ENCODE measurements at regions not wholly inside any gene's neighbourhood (a gene's known extent, or its start where the extent isn't known, plus 50 kb on each side); places are given as distances from the start of the nearest gene placed in this dataset.

DNA sequence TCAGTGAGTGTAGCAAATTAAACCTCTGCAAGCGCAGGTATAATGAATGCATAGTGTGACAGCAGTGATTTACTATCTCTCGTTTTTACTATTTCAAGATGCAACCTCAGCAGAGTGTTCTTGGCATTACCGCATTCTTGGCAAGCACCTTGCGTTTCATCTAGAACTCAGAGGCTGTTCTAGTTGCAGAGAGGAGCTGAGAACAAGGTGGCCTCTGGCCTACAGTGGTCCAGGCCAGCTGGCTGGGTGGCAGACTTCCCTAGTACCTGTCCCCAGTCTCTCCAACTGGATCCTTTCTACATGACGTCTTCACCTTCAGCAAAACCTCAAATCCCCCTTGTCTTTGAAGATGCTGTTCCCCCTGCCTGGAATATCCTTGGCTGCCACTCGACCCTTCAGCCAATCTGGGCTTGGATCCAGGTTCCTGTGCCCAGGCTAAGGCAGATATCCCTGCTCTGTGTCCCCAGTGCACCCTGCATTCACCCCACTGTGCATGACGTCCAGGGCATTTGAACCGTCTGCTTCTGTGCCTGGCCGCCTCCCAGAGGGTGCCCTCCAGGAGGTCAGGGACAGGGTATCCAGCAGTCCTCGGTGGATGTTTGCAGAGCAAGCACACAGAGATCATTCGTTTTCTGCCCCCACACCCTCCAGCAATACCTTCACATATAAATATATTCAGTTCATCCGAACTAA is 120.4 kb upstream of the CPEB4 start (continued):
- TF ChIP-seq, protein P1, sequence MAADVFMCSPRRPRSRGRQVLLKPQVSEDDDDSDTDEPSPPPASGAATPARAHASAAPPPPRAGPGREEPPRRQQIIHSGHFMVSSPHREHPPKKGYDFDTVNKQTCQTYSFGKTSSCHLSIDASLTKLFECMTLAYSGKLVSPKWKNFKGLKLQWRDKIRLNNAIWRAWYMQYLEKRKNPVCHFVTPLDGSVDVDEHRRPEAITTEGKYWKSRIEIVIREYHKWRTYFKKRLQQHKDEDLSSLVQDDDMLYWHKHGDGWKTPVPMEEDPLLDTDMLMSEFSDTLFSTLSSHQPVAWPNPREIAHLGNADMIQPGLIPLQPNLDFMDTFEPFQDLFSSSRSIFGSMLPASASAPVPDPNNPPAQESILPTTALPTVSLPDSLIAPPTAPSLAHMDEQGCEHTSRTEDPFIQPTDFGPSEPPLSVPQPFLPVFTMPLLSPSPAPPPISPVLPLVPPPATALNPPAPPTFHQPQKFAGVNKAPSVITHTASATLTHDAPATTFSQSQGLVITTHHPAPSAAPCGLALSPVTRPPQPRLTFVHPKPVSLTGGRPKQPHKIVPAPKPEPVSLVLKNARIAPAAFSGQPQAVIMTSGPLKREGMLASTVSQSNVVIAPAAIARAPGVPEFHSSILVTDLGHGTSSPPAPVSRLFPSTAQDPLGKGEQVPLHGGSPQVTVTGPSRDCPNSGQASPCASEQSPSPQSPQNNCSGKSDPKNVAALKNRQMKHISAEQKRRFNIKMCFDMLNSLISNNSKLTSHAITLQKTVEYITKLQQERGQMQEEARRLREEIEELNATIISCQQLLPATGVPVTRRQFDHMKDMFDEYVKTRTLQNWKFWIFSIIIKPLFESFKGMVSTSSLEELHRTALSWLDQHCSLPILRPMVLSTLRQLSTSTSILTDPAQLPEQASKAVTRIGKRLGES (CRISPR knock-in tag; IDR thresholded peaks at IDR 0.05; ENCODE audit: borderline replicate concordance): no peak
- TF ChIP-seq, protein P2, sequence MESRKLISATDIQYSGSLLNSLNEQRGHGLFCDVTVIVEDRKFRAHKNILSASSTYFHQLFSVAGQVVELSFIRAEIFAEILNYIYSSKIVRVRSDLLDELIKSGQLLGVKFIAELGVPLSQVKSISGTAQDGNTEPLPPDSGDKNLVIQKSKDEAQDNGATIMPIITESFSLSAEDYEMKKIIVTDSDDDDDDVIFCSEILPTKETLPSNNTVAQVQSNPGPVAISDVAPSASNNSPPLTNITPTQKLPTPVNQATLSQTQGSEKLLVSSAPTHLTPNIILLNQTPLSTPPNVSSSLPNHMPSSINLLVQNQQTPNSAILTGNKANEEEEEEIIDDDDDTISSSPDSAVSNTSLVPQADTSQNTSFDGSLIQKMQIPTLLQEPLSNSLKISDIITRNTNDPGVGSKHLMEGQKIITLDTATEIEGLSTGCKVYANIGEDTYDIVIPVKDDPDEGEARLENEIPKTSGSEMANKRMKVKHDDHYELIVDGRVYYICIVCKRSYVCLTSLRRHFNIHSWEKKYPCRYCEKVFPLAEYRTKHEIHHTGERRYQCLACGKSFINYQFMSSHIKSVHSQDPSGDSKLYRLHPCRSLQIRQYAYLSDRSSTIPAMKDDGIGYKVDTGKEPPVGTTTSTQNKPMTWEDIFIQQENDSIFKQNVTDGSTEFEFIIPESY (CRISPR knock-in tag; IDR thresholded peaks at IDR 0.05): no peak
- TF ChIP-seq, protein P3, sequence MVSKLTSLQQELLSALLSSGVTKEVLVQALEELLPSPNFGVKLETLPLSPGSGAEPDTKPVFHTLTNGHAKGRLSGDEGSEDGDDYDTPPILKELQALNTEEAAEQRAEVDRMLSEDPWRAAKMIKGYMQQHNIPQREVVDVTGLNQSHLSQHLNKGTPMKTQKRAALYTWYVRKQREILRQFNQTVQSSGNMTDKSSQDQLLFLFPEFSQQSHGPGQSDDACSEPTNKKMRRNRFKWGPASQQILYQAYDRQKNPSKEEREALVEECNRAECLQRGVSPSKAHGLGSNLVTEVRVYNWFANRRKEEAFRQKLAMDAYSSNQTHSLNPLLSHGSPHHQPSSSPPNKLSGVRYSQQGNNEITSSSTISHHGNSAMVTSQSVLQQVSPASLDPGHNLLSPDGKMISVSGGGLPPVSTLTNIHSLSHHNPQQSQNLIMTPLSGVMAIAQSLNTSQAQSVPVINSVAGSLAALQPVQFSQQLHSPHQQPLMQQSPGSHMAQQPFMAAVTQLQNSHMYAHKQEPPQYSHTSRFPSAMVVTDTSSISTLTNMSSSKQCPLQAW (CRISPR knock-in tag; IDR thresholded peaks at IDR 0.05): no peak
- TF ChIP-seq IRX3 (CRISPR knock-in tag; IDR thresholded peaks at IDR 0.05; ENCODE audit: borderline replicate concordance, low read depth) (no peak), ZKSCAN1 (IDR thresholded peaks at IDR 0.05; ENCODE audit: low read length) (no peak), ZNF737 (CRISPR knock-in tag; IDR thresholded peaks at IDR 0.05; ENCODE audit: borderline replicate concordance) (no peak), EZH2 (conservative IDR thresholded peaks at IDR 0.05; ENCODE audit: low read depth, low read length) (no peak), U2AF2 (IDR thresholded peaks at IDR 0.05; ENCODE audit: low read depth, low read length) (no peak), ZFP90 (CRISPR knock-in tag; IDR thresholded peaks at IDR 0.05; ENCODE audit: borderline replicate concordance) (no peak), RCOR2 (CRISPR knock-in tag; IDR thresholded peaks at IDR 0.05) (no peak), ZNF7 (CRISPR knock-in tag; IDR thresholded peaks at IDR 0.05) (no peak), KLF12 (CRISPR knock-in tag; IDR thresholded peaks at IDR 0.05; ENCODE audit: borderline replicate concordance) (no peak), IKZF1 (IDR thresholded peaks at IDR 0.05) (no peak), RAD21 (CRISPR knock-in tag; IDR thresholded peaks at IDR 0.05) (no peak)
- TF ChIP-seq, protein P4, sequence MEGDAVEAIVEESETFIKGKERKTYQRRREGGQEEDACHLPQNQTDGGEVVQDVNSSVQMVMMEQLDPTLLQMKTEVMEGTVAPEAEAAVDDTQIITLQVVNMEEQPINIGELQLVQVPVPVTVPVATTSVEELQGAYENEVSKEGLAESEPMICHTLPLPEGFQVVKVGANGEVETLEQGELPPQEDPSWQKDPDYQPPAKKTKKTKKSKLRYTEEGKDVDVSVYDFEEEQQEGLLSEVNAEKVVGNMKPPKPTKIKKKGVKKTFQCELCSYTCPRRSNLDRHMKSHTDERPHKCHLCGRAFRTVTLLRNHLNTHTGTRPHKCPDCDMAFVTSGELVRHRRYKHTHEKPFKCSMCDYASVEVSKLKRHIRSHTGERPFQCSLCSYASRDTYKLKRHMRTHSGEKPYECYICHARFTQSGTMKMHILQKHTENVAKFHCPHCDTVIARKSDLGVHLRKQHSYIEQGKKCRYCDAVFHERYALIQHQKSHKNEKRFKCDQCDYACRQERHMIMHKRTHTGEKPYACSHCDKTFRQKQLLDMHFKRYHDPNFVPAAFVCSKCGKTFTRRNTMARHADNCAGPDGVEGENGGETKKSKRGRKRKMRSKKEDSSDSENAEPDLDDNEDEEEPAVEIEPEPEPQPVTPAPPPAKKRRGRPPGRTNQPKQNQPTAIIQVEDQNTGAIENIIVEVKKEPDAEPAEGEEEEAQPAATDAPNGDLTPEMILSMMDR (CRISPR knock-in tag; IDR thresholded peaks at IDR 0.05): no peak
- TF ChIP-seq, protein P5, sequence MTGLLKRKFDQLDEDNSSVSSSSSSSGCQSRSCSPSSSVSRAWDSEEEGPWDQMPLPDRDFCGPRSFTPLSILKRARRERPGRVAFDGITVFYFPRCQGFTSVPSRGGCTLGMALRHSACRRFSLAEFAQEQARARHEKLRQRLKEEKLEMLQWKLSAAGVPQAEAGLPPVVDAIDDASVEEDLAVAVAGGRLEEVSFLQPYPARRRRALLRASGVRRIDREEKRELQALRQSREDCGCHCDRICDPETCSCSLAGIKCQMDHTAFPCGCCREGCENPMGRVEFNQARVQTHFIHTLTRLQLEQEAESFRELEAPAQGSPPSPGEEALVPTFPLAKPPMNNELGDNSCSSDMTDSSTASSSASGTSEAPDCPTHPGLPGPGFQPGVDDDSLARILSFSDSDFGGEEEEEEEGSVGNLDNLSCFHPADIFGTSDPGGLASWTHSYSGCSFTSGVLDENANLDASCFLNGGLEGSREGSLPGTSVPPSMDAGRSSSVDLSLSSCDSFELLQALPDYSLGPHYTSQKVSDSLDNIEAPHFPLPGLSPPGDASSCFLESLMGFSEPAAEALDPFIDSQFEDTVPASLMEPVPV (CRISPR knock-in tag; IDR thresholded peaks at IDR 0.05): no peak

Measured in HepG2 (cell line).